Breast epithelium (tissue), 3 donors: ENCODE measurements at regions not wholly inside any gene's neighbourhood (a gene's known extent, or its start where the extent isn't known, plus 50 kb on each side); places are given as distances from the start of the nearest gene placed in this dataset.

Source experiments
- POLR2A ChIP-seq: fragments of 450-650 bp; IDR thresholded peaks from one replicate; pipeline ENCODE4 v1.6.1; 2016; ENCODE audit warnings: antibody characterized with exemption, mild to moderate bottlenecking, moderate library complexity
- POLR2AphosphoS5 ChIP-seq, 3 donors: sonication (generic); formaldehyde crosslinking; IDR thresholded peaks; one replicate each; pipeline ENCODE4 v1.6.1; 2017; ENCODE audit warnings: antibody characterized with exemption in 3 of 3
- TF ChIP-seq, protein P1 (sequence below), 3 donors: fragments of 450-650 bp; IDR thresholded peaks; one replicate each; pipeline ENCODE4 v1.5.1; 2016 to 2017; ENCODE audit warnings: antibody characterized with exemption in 3 of 3, mild to moderate bottlenecking in 3 of 3, moderate library complexity in 3 of 3

DNA sequence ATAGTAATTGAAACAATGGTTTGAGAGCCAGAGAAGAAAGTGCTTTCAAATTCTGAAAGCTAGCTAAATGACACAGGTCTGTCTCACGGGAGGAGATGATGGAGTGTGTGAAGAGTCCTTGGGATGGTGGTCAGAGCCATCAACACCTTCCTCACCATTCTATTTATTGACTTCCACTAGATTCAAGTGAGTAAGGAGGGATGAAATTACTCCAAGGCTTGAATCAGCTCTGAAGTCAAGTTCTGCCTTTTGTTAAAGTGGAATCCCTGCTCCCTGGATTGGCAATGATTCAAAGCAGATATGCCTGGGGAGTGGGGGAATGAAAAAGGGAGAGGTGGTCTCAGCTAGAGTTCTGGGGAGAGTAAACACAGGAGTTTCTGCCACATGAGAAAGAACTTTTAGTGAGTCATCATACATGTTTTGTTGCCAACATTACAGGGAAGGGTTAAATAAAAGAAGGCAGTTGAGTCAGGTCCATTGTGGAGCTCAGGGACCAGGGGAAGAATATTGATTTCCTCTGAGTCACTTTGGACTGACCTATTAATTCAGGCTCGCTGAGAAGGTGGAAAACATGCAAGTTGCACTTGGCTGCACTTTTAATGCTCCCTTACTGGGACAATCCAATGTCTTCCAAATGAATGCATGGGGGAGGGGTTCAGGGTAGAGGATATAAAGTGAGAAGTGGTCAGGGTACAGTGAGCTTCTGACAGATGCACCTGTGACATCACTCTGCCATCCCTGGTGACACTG is 142.7 kb downstream of the TBX5 start:
- TF ChIP-seq, protein P1, sequence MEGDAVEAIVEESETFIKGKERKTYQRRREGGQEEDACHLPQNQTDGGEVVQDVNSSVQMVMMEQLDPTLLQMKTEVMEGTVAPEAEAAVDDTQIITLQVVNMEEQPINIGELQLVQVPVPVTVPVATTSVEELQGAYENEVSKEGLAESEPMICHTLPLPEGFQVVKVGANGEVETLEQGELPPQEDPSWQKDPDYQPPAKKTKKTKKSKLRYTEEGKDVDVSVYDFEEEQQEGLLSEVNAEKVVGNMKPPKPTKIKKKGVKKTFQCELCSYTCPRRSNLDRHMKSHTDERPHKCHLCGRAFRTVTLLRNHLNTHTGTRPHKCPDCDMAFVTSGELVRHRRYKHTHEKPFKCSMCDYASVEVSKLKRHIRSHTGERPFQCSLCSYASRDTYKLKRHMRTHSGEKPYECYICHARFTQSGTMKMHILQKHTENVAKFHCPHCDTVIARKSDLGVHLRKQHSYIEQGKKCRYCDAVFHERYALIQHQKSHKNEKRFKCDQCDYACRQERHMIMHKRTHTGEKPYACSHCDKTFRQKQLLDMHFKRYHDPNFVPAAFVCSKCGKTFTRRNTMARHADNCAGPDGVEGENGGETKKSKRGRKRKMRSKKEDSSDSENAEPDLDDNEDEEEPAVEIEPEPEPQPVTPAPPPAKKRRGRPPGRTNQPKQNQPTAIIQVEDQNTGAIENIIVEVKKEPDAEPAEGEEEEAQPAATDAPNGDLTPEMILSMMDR (IDR thresholded peaks at IDR 0.05) = no peak
- TF ChIP-seq POLR2A (no peak), POLR2AphosphoS5 (IDR thresholded peaks at IDR 0.05) (no peak)
